ENCODE measurements at regions not wholly inside any gene's neighbourhood (a gene's known extent, or its start where the extent isn't known, plus 50 kb on each side); places are given as distances from the start of the nearest gene placed in this dataset.

DNA sequence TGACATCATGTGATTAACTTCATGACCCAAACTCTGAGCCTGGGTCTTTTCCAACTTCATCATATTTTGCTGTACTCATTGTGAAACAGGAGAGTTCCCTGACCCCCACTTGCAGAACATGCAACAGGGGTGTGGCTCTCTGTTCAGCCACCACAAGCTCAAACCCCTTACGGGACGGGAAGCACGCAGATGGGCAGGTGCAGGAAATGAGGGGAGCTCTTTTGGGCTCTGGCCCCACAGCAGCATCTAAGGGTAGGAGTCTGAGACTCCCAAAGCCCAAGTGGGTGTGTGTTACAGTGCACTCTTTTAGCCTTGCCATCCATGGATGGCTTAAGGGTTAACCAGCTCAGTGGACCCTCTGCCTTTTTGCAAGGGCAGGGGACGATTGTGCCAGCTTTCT, 599.5 kb upstream of the SMIM31 start:
- H3K9ac ChIP-seq (ENCODE audit: low read depth in 2 of 2, low read length in 2 of 2): no peak overlapping the region
- H3K9me3 ChIP-seq: no peaks in the 10 kb centered on the region
- no peaks in the 10 kb centered on the region for H3K4me1 ChIP-seq
- no peak for DNase-seq
- H3K36me3 ChIP-seq: no peaks in the 10 kb centered on the region
- H3K27me3 ChIP-seq: no peaks in the 10 kb centered on the region
- H3K27ac ChIP-seq: no peak overlapping the region
- intact Hi-C loops (cut with DNase I): no loop called here
- H3K4me3 ChIP-seq: no peak overlapping the region
- TF ChIP-seq, protein P1, sequence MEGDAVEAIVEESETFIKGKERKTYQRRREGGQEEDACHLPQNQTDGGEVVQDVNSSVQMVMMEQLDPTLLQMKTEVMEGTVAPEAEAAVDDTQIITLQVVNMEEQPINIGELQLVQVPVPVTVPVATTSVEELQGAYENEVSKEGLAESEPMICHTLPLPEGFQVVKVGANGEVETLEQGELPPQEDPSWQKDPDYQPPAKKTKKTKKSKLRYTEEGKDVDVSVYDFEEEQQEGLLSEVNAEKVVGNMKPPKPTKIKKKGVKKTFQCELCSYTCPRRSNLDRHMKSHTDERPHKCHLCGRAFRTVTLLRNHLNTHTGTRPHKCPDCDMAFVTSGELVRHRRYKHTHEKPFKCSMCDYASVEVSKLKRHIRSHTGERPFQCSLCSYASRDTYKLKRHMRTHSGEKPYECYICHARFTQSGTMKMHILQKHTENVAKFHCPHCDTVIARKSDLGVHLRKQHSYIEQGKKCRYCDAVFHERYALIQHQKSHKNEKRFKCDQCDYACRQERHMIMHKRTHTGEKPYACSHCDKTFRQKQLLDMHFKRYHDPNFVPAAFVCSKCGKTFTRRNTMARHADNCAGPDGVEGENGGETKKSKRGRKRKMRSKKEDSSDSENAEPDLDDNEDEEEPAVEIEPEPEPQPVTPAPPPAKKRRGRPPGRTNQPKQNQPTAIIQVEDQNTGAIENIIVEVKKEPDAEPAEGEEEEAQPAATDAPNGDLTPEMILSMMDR (IDR thresholded peaks at IDR 0.05): no peak

GRCh38 chr4:164169591-164169990, 584.3 kb upstream of the SMIM31 start:
- H3K9ac ChIP-seq (ENCODE audit: low read depth in 2 of 2, low read length in 2 of 2): no peak overlapping the region
- intact Hi-C loops (cut with DNase I): no loop called here
- no peaks in the 10 kb centered on the region for H3K9me3 ChIP-seq
- no peaks in the 10 kb centered on the region for H3K36me3 ChIP-seq
- H3K4me3 ChIP-seq: no peak overlapping the region
- H3K27ac ChIP-seq: no peak overlapping the region
- no peak for DNase-seq
- no peaks in the 10 kb centered on the region for H3K4me1 ChIP-seq
- H3K27me3 ChIP-seq: no peaks in the 10 kb centered on the region
- TF ChIP-seq, protein P1 (IDR thresholded peaks at IDR 0.05): no peak

DNA sequence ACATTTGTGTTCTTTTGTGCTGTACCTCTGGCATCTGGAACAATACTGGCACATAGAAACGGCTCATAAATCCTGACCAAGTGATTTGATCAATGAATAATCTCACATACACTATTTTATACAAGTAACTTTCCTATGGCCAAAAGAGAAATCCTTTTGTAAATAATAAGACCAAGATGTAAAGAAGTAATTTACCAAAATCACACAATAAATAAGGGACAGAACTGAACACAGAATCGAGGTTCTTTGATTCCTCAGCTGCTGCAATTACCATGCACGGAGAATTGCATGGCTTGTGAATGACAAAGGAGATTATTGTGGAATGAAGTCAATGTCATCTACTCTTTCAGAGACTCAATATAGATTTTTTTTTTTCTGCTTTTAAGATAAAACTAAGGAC, 576.8 kb upstream of the SMIM31 start:
- intact Hi-C loops (cut with DNase I): no loop called here
- TF ChIP-seq, protein P1 (IDR thresholded peaks at IDR 0.05): no peak
- no peak for DNase-seq
- Histone ChIP-seq H3K27ac (no peak overlapping the region), H3K4me3 (no peak overlapping the region), H3K9ac (ENCODE audit: low read depth in 2 of 2, low read length in 2 of 2) (no peak overlapping the region), H3K27me3 (no peaks in the 10 kb centered on the region), H3K4me1 (no peaks in the 10 kb centered on the region), H3K9me3 (no peaks in the 10 kb centered on the region), H3K36me3 (no peaks in the 10 kb centered on the region)

DNA sequence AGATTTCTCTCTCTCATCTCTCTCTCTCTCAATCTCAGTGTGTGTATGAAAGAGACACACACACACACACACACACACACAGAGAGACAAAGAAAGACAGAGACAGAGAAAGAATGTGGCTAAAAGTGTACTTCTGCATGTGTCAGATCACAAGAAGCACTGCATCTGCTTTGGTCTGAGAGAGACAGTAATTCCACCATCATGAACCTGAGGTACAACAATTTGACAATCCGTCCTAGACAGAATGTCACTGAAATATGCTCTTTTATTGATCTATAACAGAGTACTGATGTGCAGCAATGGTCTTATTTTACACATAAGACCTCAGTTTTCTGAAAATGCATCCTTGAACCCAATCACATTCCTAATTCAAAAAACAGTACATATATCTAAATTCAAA, 576.2 kb upstream of the SMIM31 start:
- no peak overlapping the region for H3K4me3 ChIP-seq
- no peaks in the 10 kb centered on the region for H3K9me3 ChIP-seq
- intact Hi-C loops (cut with DNase I): no loop called here
- no peak for DNase-seq
- TF ChIP-seq, protein P1 (IDR thresholded peaks at IDR 0.05): no peak
- H3K27me3 ChIP-seq: no peaks in the 10 kb centered on the region
- H3K4me1 ChIP-seq: no peaks in the 10 kb centered on the region
- H3K9ac ChIP-seq (ENCODE audit: low read depth in 2 of 2, low read length in 2 of 2): no peak overlapping the region
- no peak overlapping the region for H3K27ac ChIP-seq
- no peaks in the 10 kb centered on the region for H3K36me3 ChIP-seq

GRCh38 chr4:164188236-164188635, 565.7 kb upstream of the SMIM31 start:
- Histone ChIP-seq H3K27ac (no peak overlapping the region), H3K9me3 (no peaks in the 10 kb centered on the region), H3K36me3 (no peaks in the 10 kb centered on the region), H3K9ac (ENCODE audit: low read depth in 2 of 2, low read length in 2 of 2) (no peak overlapping the region), H3K4me1 (no peaks in the 10 kb centered on the region), H3K27me3 (no peaks in the 10 kb centered on the region), H3K4me3 (no peak overlapping the region)
- TF ChIP-seq, protein P1 (IDR thresholded peaks at IDR 0.05): no peak
- intact Hi-C loops (cut with DNase I): no loop called here
- no peak for DNase-seq

GRCh38 chr4:164192844-164193243, 561.1 kb upstream of the SMIM31 start:
- H3K4me3 ChIP-seq: no peak overlapping the region
- TF ChIP-seq, protein P1 (IDR thresholded peaks at IDR 0.05): no peak
- H3K9ac ChIP-seq (ENCODE audit: low read depth in 2 of 2, low read length in 2 of 2): no peak overlapping the region
- no peaks in the 10 kb centered on the region for H3K36me3 ChIP-seq
- no peaks in the 10 kb centered on the region for H3K27me3 ChIP-seq
- intact Hi-C loops (cut with DNase I): no loop called here
- no peaks in the 10 kb centered on the region for H3K4me1 ChIP-seq
- no peak overlapping the region for H3K27ac ChIP-seq
- H3K9me3 ChIP-seq: no peaks in the 10 kb centered on the region
- no peak for DNase-seq
